ENCODE measurements at regions not wholly inside any gene's neighbourhood (a gene's known extent, or its start where the extent isn't known, plus 50 kb on each side); places are given as distances from the start of the nearest gene placed in this dataset.

GRCh38 chr6:51382847-51383246 is 564.2 kb downstream of the TFAP2B start:
- no peak for ATAC-seq (ENCODE audit: poor library complexity)
- ChIA-PET CTCF (no interaction called here), POLR2A (no interaction called here)
- Histone ChIP-seq H3K4me3 (ENCODE audit: low read length) (no peak overlapping the region), H3K27ac (ENCODE audit: low read depth in 1 of 2, low read length in 2 of 2) (no peak overlapping the region), H3K27me3 (ENCODE audit: control insufficient read depth in 1 of 2, insufficient read depth in 2 of 2, low read length in 2 of 2) (no peaks in the 10 kb centered on the region), H3K9me3 (ENCODE audit: control insufficient read depth in 1 of 2, insufficient read depth in 1 of 2, low read length in 2 of 2) (no peaks in the 10 kb centered on the region), H3K4me1 (ENCODE audit: insufficient read depth, low read length) (no peaks in the 10 kb centered on the region), H3K36me3 (ENCODE audit: insufficient read depth, low read length) (no peaks in the 10 kb centered on the region)
- H3K9me3 Mint-ChIP-seq = peaks cover 4% of the 10 kb centered on the region
- H3K27ac Mint-ChIP-seq = no peak overlapping the region
- no peaks in the 10 kb centered on the region for H3K36me3 Mint-ChIP-seq (ENCODE audit: low read depth)
- H3K27me3 Mint-ChIP-seq = no peaks in the 10 kb centered on the region
- H3K4me3 Mint-ChIP-seq = no peak overlapping the region
- TF ChIP-seq, protein P1, sequence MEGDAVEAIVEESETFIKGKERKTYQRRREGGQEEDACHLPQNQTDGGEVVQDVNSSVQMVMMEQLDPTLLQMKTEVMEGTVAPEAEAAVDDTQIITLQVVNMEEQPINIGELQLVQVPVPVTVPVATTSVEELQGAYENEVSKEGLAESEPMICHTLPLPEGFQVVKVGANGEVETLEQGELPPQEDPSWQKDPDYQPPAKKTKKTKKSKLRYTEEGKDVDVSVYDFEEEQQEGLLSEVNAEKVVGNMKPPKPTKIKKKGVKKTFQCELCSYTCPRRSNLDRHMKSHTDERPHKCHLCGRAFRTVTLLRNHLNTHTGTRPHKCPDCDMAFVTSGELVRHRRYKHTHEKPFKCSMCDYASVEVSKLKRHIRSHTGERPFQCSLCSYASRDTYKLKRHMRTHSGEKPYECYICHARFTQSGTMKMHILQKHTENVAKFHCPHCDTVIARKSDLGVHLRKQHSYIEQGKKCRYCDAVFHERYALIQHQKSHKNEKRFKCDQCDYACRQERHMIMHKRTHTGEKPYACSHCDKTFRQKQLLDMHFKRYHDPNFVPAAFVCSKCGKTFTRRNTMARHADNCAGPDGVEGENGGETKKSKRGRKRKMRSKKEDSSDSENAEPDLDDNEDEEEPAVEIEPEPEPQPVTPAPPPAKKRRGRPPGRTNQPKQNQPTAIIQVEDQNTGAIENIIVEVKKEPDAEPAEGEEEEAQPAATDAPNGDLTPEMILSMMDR (IDR thresholded peaks at IDR 0.05) = no peak
- intact Hi-C loops (cut with DNase I, micrococcal nuclease) = no loop called here
- no peak for DNase-seq
- H3K4me1 Mint-ChIP-seq (ENCODE audit: low read depth) = no peaks in the 10 kb centered on the region

DNA sequence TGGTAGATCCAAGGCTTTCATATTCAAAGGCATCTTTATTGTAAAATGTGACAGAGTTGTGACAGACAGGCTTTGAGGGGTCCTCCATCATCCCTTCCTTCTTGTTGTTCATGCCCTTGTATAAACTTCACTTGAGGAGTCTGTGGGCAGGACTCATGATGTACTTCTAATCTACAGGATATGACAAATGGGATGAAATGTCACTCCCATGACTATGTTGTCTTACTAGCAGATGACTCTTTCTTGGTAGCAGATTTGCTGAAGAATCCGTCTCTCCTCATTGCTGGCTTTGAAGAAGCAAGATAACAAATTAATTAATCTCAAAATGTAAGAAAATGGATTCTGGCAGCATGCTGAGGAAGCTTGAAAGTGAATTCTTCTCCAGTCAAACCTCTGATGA is 566.1 kb downstream of the TFAP2B start:
- H3K27me3 ChIP-seq (ENCODE audit: control insufficient read depth in 1 of 2, insufficient read depth in 2 of 2, low read length in 2 of 2) = no peaks in the 10 kb centered on the region
- no peaks in the 10 kb centered on the region for H3K4me1 ChIP-seq (ENCODE audit: insufficient read depth, low read length)
- H3K4me3 ChIP-seq (ENCODE audit: low read length) = no peak overlapping the region
- DNase-seq (no peak), ATAC-seq (ENCODE audit: poor library complexity) (no peak)
- H3K27ac ChIP-seq (ENCODE audit: low read depth in 1 of 2, low read length in 2 of 2) = no peak overlapping the region
- Mint-ChIP-seq H3K27me3 (no peaks in the 10 kb centered on the region), H3K9me3 (peaks cover 7% of the 10 kb centered on the region), H3K36me3 (ENCODE audit: low read depth) (no peaks in the 10 kb centered on the region), H3K4me1 (ENCODE audit: low read depth) (no peaks in the 10 kb centered on the region), H3K27ac (no peak overlapping the region), H3K4me3 (no peak overlapping the region)
- TF ChIP-seq, protein P1 (IDR thresholded peaks at IDR 0.05) = no peak
- ChIA-PET CTCF (no interaction called here), POLR2A (no interaction called here)
- H3K36me3 ChIP-seq (ENCODE audit: insufficient read depth, low read length) = no peaks in the 10 kb centered on the region
- no peaks in the 10 kb centered on the region for H3K9me3 ChIP-seq (ENCODE audit: control insufficient read depth in 1 of 2, insufficient read depth in 1 of 2, low read length in 2 of 2)
- intact Hi-C loops (cut with DNase I, micrococcal nuclease) = no loop called here

DNA sequence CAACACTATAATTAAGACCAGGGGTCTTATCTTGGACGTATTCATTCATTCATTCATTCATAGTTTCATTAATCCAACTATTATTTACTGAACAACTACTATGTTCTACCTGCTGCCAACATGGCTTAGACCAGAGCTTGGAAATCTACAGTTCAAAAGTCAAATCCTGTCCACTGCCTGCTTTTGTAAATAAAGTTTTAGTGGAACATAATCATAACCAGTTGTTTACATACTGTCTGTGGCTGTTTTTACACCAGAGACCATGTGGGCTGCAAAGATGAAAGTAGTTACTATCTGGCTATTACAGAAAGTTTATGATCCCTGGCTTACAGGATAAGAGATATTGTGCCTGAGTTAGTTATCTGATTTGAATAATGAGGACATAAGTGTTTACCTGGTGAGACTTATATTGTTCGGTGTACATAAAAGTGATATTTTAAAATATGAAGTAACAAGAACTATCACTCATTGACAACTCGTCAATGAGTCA is 567.7 kb downstream of the TFAP2B start:
- Histone ChIP-seq H3K4me1 (ENCODE audit: insufficient read depth, low read length) (no peaks in the 10 kb centered on the region), H3K27ac (ENCODE audit: low read depth in 1 of 2, low read length in 2 of 2) (no peak overlapping the region), H3K9me3 (ENCODE audit: control insufficient read depth in 1 of 2, insufficient read depth in 1 of 2, low read length in 2 of 2) (no peaks in the 10 kb centered on the region), H3K36me3 (ENCODE audit: insufficient read depth, low read length) (no peaks in the 10 kb centered on the region), H3K27me3 (ENCODE audit: control insufficient read depth in 1 of 2, insufficient read depth in 2 of 2, low read length in 2 of 2) (no peaks in the 10 kb centered on the region), H3K4me3 (ENCODE audit: low read length) (no peak overlapping the region)
- intact Hi-C loops (cut with DNase I, micrococcal nuclease) = no loop called here
- ChIA-PET CTCF (no interaction called here), POLR2A (no interaction called here)
- ATAC-seq (ENCODE audit: poor library complexity) = no peak
- Mint-ChIP-seq H3K4me1 (ENCODE audit: low read depth) (no peaks in the 10 kb centered on the region), H3K9me3 (peaks cover 5% of the 10 kb centered on the region), H3K36me3 (ENCODE audit: low read depth) (no peaks in the 10 kb centered on the region), H3K27me3 (no peaks in the 10 kb centered on the region), H3K4me3 (no peak overlapping the region), H3K27ac (no peak overlapping the region)
- TF ChIP-seq, protein P1 (IDR thresholded peaks at IDR 0.05) = no peak
- DNase-seq = no peak

Data from CD4-positive, alpha-beta T cell (primary cell).